ENCODE measurements at regions not wholly inside any gene's neighbourhood (a gene's known extent, or its start where the extent isn't known, plus 50 kb on each side); places are given as distances from the start of the nearest gene placed in this dataset.

GRCh38 chr11:114942207-114942606 is 263.9 kb downstream of the NXPE2 start:
- TF ChIP-seq CTCF (IDR thresholded peaks at IDR 0.05), result no peak
- TF ChIP-seq POLR2A (IDR thresholded peaks at IDR 0.05), result no peak

Data from Peyer's patch (tissue), 4 donors.